GM23248 (cell line): ENCODE measurements at regions not wholly inside any gene's neighbourhood (a gene's known extent, or its start where the extent isn't known, plus 50 kb on each side); places are given as distances from the start of the nearest gene placed in this dataset.

Source experiments
- EZH2 ChIP-seq: fragments of 200-600 bp; sonication (generic); IDR thresholded peaks from 2 replicates; pipeline ENCODE4 v1.6.1; 2018; ENCODE audit warnings: antibody characterized with exemption, mild to moderate bottlenecking; ENCODE audit not compliant: insufficient read depth, poor library complexity, severe bottlenecking
- EZH2phosphoT487 ChIP-seq: fragments of 200-600 bp; sonication (generic); IDR thresholded peaks from 2 replicates; pipeline ENCODE4 v1.6.1; 2018; ENCODE audit warnings: antibody characterized with exemption, moderate library complexity, mild to moderate bottlenecking, low read depth; ENCODE audit not compliant: insufficient read depth

DNA sequence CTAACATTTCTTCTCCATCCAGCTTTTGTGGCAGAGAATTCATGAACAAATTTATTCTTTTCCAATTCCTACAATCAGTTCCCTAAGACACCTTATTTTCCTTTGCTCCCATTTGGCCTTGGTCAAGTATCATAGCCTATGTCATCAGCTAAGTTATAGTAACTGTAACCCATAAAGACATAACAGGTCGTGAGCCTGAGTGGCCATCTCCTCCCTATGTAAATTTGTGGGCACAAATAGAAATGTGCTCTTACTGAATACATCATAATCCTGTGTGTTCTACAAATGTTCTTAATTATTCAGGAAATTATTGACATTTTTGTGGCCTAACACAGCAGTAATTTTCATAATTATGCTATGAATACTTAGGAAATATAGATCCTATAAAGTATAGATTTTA, 108.9 kb upstream of the ZNF717 start:
- TF ChIP-seq EZH2 = no peak
- TF ChIP-seq EZH2phosphoT487 = no peak
